ENCODE measurements at regions not wholly inside any gene's neighbourhood (a gene's known extent, or its start where the extent isn't known, plus 50 kb on each side); places are given as distances from the start of the nearest gene placed in this dataset.

DNA sequence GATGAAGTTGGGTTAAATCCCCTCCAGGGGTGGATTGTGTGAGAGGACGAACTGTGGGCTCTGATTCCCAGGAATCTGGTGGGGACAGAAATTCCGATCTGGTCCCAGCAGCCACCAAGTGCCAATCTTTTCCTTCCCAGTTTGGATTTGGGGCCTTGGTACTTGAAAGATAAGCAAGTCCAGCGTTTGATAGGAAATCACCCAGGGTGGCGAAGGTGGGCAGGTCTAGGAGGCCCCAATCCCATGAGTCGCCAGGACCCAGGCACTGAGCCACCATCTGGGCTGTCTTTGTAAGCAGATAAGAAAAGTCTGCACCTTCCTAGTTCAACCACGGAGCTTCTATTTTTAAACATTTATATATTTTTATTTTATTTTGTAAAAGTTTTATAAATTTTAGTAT lies 122.6 kb upstream of the LSM8 start (continued):
- no peak for TF ChIP-seq ZBTB40 (IDR thresholded peaks at IDR 0.05; ENCODE audit: borderline replicate concordance)
- no peak for TF ChIP-seq TCF12 (IDR thresholded peaks at IDR 0.05; ENCODE audit: low read depth, low read length)
- TF ChIP-seq SMC3 (IDR thresholded peaks at IDR 0.05; ENCODE audit: borderline replicate concordance, low read length): no peak
- TF ChIP-seq CHD4 (IDR thresholded peaks at IDR 0.05): no peak
- TF ChIP-seq, protein P1, sequence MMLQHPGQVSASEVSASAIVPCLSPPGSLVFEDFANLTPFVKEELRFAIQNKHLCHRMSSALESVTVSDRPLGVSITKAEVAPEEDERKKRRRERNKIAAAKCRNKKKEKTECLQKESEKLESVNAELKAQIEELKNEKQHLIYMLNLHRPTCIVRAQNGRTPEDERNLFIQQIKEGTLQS (IDR thresholded peaks at IDR 0.05; ENCODE audit: borderline replicate concordance, extremely low read depth, low read depth, low read length): no peak
- no peak for TF ChIP-seq POU2F2 (IDR thresholded peaks at IDR 0.05; ENCODE audit: borderline replicate concordance, low read depth, low read length)
- TF ChIP-seq TCF7 (IDR thresholded peaks at IDR 0.05; ENCODE audit: borderline replicate concordance): no peak
- no peak for TF ChIP-seq MYB (IDR thresholded peaks at IDR 0.05; ENCODE audit: borderline replicate concordance, low read depth, low read length)
- TF ChIP-seq ASH2L (IDR thresholded peaks at IDR 0.05; ENCODE audit: borderline replicate concordance, low read depth): no peak
- TF ChIP-seq BHLHE40 (IDR thresholded peaks at IDR 0.05; ENCODE audit: borderline replicate concordance in 1 of 2, low read depth in 2 of 2, low read length in 1 of 2): no peak
- no peak for TF ChIP-seq CREB1 (IDR thresholded peaks at IDR 0.05; ENCODE audit: low read depth)
